ENCODE measurements at regions not wholly inside any gene's neighbourhood (a gene's known extent, or its start where the extent isn't known, plus 50 kb on each side); places are given as distances from the start of the nearest gene placed in this dataset.

DNA sequence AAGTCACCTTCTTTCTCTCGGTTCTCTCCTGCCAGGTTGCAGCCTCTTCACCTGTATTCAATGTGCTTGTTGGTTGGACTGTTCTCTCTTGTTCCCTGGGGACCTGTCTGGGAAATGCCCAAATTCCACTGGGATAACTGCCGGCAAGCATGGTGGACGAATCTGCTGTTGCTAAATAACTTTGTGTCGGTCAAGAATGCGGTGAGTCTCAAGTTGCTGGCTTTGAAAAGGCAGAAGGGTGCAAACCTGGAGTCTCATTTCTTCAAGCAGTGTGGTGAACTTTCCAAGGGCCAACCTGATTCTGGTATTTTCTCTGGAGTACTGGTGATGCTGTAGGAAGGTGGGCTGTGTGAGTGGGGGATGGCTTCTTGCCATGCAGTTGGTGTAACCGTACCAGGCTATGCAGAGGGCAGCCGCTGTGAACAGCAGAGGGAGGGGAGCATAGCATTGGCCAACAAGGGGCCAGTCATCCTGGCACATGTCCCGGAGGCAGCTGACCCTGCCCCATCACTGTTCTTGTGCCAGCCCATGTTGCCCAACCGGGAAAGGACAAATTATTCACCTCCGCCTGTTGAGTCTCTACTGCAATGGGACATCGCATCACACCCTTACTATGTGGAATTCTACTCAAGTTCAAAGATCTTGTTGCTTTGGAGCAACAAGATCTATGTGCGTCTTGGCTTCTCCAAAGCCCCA is 88.1 kb upstream of the SEC11C start:
- H3K27ac ChIP-seq (ENCODE audit: low read depth in 2 of 2, low read length in 1 of 2): no peak overlapping the region
- H3K4me2 ChIP-seq: no peak overlapping the region
- ChIA-PET POLR2A (interaction anchor here (0.6 kb wide), 1 partner anchor 269 kb away, joined by 5 read pairs; no protein-coding TSS in a partner anchor), CTCF (interaction anchor here (1.4 to 1.8 kb wide), 3 partner anchors 19 to 283 kb away, joined by 5 to 8 read pairs (median 6); no protein-coding TSS in a partner anchor)
- H3K4me1 ChIP-seq (ENCODE audit: control insufficient read depth in 1 of 2, insufficient read depth in 2 of 2, low read depth in 1 of 2, low read length in 1 of 2): peaks cover 0 to 13% of the 10 kb centered on the region in 2 experiments; a peak in 1 of 4 replicates
- H3K27me3 ChIP-seq (ENCODE audit: insufficient read depth): no peaks in the 10 kb centered on the region
- H3K9ac ChIP-seq: no peak overlapping the region
- DNase-seq: no peak
- no peak for TF ChIP-seq TEAD4 (IDR thresholded peaks at IDR 0.05; ENCODE audit: borderline replicate concordance, insufficient read depth)
- 82% methylated on average over 9 of the region's 12 CpGs for WGBS (ENCODE audit: low lambda C conversion rate)
- no peaks in the 10 kb centered on the region for H3K9me2 ChIP-seq
- no peaks in the 10 kb centered on the region for H3K79me2 ChIP-seq (ENCODE audit: insufficient read depth)
- H3K36me3 ChIP-seq (replicated peaks in 1 of 2; ENCODE audit: control insufficient read depth in 1 of 2, insufficient read depth in 2 of 2, low read length in 1 of 2): no peaks in the 10 kb centered on the region
- no peaks in the 10 kb centered on the region for H3F3A ChIP-seq (replicated peaks; ENCODE audit: insufficient read depth)
- H3K4me3 ChIP-seq (ENCODE audit: low read depth in 2 of 2, low read length in 1 of 2): no peak overlapping the region
- H2AFZ ChIP-seq (ENCODE audit: low read depth): no peak overlapping the region
- no peaks in the 10 kb centered on the region for H3K9me3 ChIP-seq
- no peaks in the 10 kb centered on the region for H4K20me1 ChIP-seq (ENCODE audit: insufficient read depth)

GRCh38 chr18:59052965-59053820 is 86.5 kb upstream of the SEC11C start:
- Histone ChIP-seq H3K9me2 (no peaks in the 10 kb centered on the region), H3K27ac (ENCODE audit: low read depth in 2 of 2, low read length in 1 of 2) (no peak overlapping the region), H3K36me3 (replicated peaks in 1 of 2; ENCODE audit: control insufficient read depth in 1 of 2, insufficient read depth in 2 of 2, low read length in 1 of 2) (no peaks in the 10 kb centered on the region), H2AFZ (ENCODE audit: low read depth) (no peak overlapping the region), H3K4me1 (ENCODE audit: control insufficient read depth in 1 of 2, insufficient read depth in 2 of 2, low read depth in 1 of 2, low read length in 1 of 2) (peaks cover 0 to 13% of the 10 kb centered on the region in 2 experiments; a peak in 1 of 4 replicates), H3F3A (replicated peaks; ENCODE audit: insufficient read depth) (no peaks in the 10 kb centered on the region), H3K79me2 (ENCODE audit: insufficient read depth) (no peaks in the 10 kb centered on the region), H3K4me2 (no peak overlapping the region), H3K4me3 (ENCODE audit: low read depth in 2 of 2, low read length in 1 of 2) (no peak overlapping the region; a peak in 1 of 4 replicates), H3K9ac (no peak overlapping the region), H3K27me3 (ENCODE audit: insufficient read depth) (no peaks in the 10 kb centered on the region), H3K9me3 (no peaks in the 10 kb centered on the region), H4K20me1 (ENCODE audit: insufficient read depth) (no peaks in the 10 kb centered on the region)
- POLR2A ChIA-PET: no interaction called here
- 82% methylated on average over 6 of the region's 6 CpGs for WGBS (ENCODE audit: low lambda C conversion rate)
- no peak for TF ChIP-seq SMC3 (IDR thresholded peaks at IDR 0.05; ENCODE audit: low read depth, low read length)
- no peak for TF ChIP-seq MEF2A (IDR thresholded peaks at IDR 0.05; ENCODE audit: borderline replicate concordance, low read depth)
- no peak for TF ChIP-seq ELF1 (IDR thresholded peaks at IDR 0.05)
- no peak for TF ChIP-seq YY1 (IDR thresholded peaks at IDR 0.05; ENCODE audit: low read depth)
- TF ChIP-seq TAF1 (IDR thresholded peaks at IDR 0.05; ENCODE audit: borderline replicate concordance, low read depth, low read length): no peak
- no peak for TF ChIP-seq MXI1 (IDR thresholded peaks at IDR 0.05; ENCODE audit: low read depth, low read length)
- no peak for DNase-seq
- CTCF ChIA-PET: interaction anchor here (0.9 kb wide), 2 partner anchors 285 to 289 kb away, joined by 3 to 4 read pairs; no protein-coding TSS in a partner anchor

DNA sequence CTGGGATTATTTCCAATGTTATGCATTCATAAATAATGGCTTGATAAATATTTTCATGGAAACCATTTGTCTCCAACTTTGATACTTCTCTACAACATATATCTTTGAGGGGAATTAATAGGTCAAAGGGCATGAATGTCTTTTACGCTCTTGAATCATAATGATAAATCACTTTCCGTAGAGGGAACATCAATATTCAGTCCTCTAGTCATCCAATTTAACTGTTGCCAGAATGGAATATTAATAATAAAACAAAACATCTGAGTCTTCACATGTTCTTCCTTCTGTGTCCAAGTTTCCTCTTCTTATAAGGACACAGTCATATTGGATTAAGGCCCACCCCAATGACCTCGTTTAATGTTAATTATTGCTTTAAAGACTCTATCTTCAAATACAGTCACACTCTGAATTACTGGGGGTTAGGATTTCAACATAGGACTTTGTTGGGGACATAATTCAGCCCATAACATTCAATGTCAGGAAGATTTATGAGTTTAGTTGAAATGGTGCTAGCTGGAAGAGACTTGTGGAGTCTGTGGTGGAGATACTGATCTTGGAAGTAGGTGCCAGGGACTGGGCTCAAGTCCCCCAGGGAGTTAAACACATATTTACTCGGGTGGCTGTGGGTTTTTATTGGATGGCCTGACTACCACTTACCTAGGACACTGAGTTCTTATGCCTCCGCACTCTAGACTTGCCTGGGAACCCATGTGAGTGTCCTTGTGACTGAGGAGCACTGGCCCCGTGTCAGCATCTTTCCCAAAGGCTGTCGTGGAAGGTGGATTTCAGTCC is 85.0 kb upstream of the SEC11C start:
- Histone ChIP-seq H2AFZ (ENCODE audit: low read depth) (0 out of 2 replicates have a peak overlapping the region, but pooled peaks have one; percentile 7), H4K20me1 (ENCODE audit: insufficient read depth) (no peaks in the 10 kb centered on the region), H3K4me3 (ENCODE audit: low read depth in 2 of 2, low read length in 1 of 2) (no peak overlapping the region), H3K4me2 (no peak overlapping the region), H3K36me3 (replicated peaks in 1 of 2; ENCODE audit: control insufficient read depth in 1 of 2, insufficient read depth in 2 of 2, low read length in 1 of 2) (no peaks in the 10 kb centered on the region), H3K9me3 (no peaks in the 10 kb centered on the region), H3K79me2 (ENCODE audit: insufficient read depth) (no peaks in the 10 kb centered on the region), H3K9ac (no peak overlapping the region), H3K27ac (ENCODE audit: low read depth in 2 of 2, low read length in 1 of 2) (peak overlapping the region in 1 of 2 experiments; percentile 37; a peak in 2 of 4 replicates), H3F3A (replicated peaks; ENCODE audit: insufficient read depth) (no peaks in the 10 kb centered on the region), H3K4me1 (ENCODE audit: control insufficient read depth in 1 of 2, insufficient read depth in 2 of 2, low read depth in 1 of 2, low read length in 1 of 2) (peaks cover 0 to 13% of the 10 kb centered on the region in 2 experiments; a peak in 1 of 4 replicates), H3K9me2 (no peaks in the 10 kb centered on the region), H3K27me3 (ENCODE audit: insufficient read depth) (no peaks in the 10 kb centered on the region)
- 66% methylated on average over 7 of the region's 7 CpGs for WGBS (ENCODE audit: low lambda C conversion rate)
- ChIA-PET POLR2A (no interaction called here), CTCF (interaction anchor here (0.9 to 1.2 kb wide), 3 partner anchors 15 to 274 kb away, joined by 3 to 4 read pairs (median 4); no protein-coding TSS in a partner anchor)
- no peak for DNase-seq
- TF ChIP-seq PBX3 (IDR thresholded peaks at IDR 0.05): peak; percentile 44
- no peak for TF ChIP-seq NRF1 (IDR thresholded peaks at IDR 0.05; ENCODE audit: low read depth, low read length)
- no peak for TF ChIP-seq YY1 (IDR thresholded peaks at IDR 0.05; ENCODE audit: low read depth)
- TF ChIP-seq, protein P1, sequence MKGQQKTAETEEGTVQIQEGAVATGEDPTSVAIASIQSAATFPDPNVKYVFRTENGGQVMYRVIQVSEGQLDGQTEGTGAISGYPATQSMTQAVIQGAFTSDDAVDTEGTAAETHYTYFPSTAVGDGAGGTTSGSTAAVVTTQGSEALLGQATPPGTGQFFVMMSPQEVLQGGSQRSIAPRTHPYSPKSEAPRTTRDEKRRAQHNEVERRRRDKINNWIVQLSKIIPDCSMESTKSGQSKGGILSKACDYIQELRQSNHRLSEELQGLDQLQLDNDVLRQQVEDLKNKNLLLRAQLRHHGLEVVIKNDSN (IDR thresholded peaks at IDR 0.05; ENCODE audit: borderline replicate concordance, low read depth): no peak
- TF ChIP-seq FOSL2 (IDR thresholded peaks at IDR 0.05; ENCODE audit: borderline replicate concordance, low read depth): no peak
- TF ChIP-seq, protein P2, sequence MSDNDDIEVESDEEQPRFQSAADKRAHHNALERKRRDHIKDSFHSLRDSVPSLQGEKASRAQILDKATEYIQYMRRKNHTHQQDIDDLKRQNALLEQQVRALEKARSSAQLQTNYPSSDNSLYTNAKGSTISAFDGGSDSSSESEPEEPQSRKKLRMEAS (IDR thresholded peaks at IDR 0.05; ENCODE audit: low read depth): no peak

All from SK-N-SH (cell line).